Activated B cell treated with CpG ODN at 0.5 μM for 24 hours (primary cell): ENCODE measurements at regions not wholly inside any gene's neighbourhood (a gene's known extent, or its start where the extent isn't known, plus 50 kb on each side); places are given as distances from the start of the nearest gene placed in this dataset.

ENCODE experiments used
- ATAC-seq: fragments of 200-7000 bp; cut with Tn5 transposase; one replicate; pipeline ENCODE4 v1.10.0; 2021; ENCODE audit warnings: low read depth, mild to moderate bottlenecking, moderate library complexity
- CTCF ChIA-PET: fragments of 350-600 bp; sonication (Branson Sonifier 250); formaldehyde crosslinking; loops from one replicate; lab custom pipeline; 2021; ENCODE audit warnings: antibody characterized with exemption; lab: Charles Lee
- POLR2A ChIA-PET: fragments of 350-600 bp; sonication (Branson Sonifier 250); formaldehyde crosslinking; loops from one replicate; lab custom pipeline; 2021; ENCODE audit warnings: antibody characterized with exemption; lab: Charles Lee
- DNase-seq: peaks from one replicate; pipeline ENCODE4 v3.0.0; 2022
- H3K27ac Mint-ChIP-seq: one replicate; pipeline ENCODE4 v1.8.0; 2020; ENCODE audit warnings: mixed read lengths
- H3K27me3 Mint-ChIP-seq: one replicate; pipeline ENCODE4 v1.8.0; 2021; ENCODE audit warnings: mixed read lengths
- H3K36me3 Mint-ChIP-seq: one replicate; pipeline ENCODE4 v1.8.0; 2021; ENCODE audit warnings: low read depth, mixed read lengths
- H3K4me1 Mint-ChIP-seq: one replicate; pipeline ENCODE4 v1.8.0; 2021; ENCODE audit warnings: mixed read lengths
- H3K4me3 Mint-ChIP-seq: one replicate; pipeline ENCODE4 v1.8.0; 2020; ENCODE audit warnings: mild to moderate bottlenecking, mixed read lengths
- H3K9me3 Mint-ChIP-seq: one replicate; pipeline ENCODE4 v1.8.0; 2020; ENCODE audit warnings: mixed read lengths
- CTCF ChIP-seq: fragments of 200-600 bp; IDR thresholded peaks from one replicate; pipeline ENCODE4 v1.8.0; 2022; ENCODE audit warnings: antibody characterized with exemption, mild to moderate bottlenecking
- intact Hi-C: fragments of 100-400 bp; cut with micrococcal nuclease; formaldehyde crosslinking; loops from one replicate; pipeline ENCODE4 v1.15.1; 2024

GRCh38 chr12:131313635-131314034 lies 359.9 kb downstream of the ADGRD1 start:
- Mint-ChIP-seq H3K4me3 (no peak overlapping the region), H3K4me1 (peaks cover 4% of the 10 kb centered on the region), H3K27ac (no peak overlapping the region), H3K36me3 (no peaks in the 10 kb centered on the region), H3K9me3 (peaks cover 5% of the 10 kb centered on the region), H3K27me3 (peaks cover 7% of the 10 kb centered on the region)
- intact Hi-C loops, result loop anchor here (5.0 kb wide), 1 partner anchor 329 kb away; no protein-coding TSS in a partner anchor
- ChIA-PET POLR2A (no interaction called here), CTCF (no interaction called here)
- no peak for ATAC-seq
- DNase-seq, result no peak
- no peak for TF ChIP-seq CTCF

- TF ChIP-seq CTCF, result no peak
- ATAC-seq, result no peak
- Mint-ChIP-seq H3K9me3 (peaks cover 5% of the 10 kb centered on the region), H3K36me3 (no peaks in the 10 kb centered on the region), H3K4me1 (peaks cover 4% of the 10 kb centered on the region), H3K4me3 (no peak overlapping the region), H3K27ac (no peak overlapping the region), H3K27me3 (peaks cover 7% of the 10 kb centered on the region)
- intact Hi-C loops, result loop anchor here (5.0 kb wide), 1 partner anchor 328 kb away; no protein-coding TSS in a partner anchor
- ChIA-PET POLR2A (no interaction called here), CTCF (no interaction called here)
- DNase-seq, result no peak
These were observed 360.9 kb downstream of the ADGRD1 start for GRCh38 chr12:131314524-131315090.

GRCh38 chr12:131315601-131316000 lies 361.9 kb downstream of the ADGRD1 start:
- POLR2A ChIA-PET, result no interaction called here
- CTCF ChIA-PET, result no interaction called here
- H3K9me3 Mint-ChIP-seq, result peaks cover 5% of the 10 kb centered on the region
- DNase-seq, result no peak
- H3K27me3 Mint-ChIP-seq, result peaks cover 4% of the 10 kb centered on the region
- intact Hi-C loops, result no loop called here
- peaks cover 4% of the 10 kb centered on the region for H3K4me1 Mint-ChIP-seq
- no peak overlapping the region for H3K4me3 Mint-ChIP-seq
- no peaks in the 10 kb centered on the region for H3K36me3 Mint-ChIP-seq
- no peak for TF ChIP-seq CTCF
- no peak for ATAC-seq
- H3K27ac Mint-ChIP-seq, result no peak overlapping the region

GRCh38 chr12:131316388-131316787 lies 362.7 kb downstream of the ADGRD1 start:
- intact Hi-C loops, result no loop called here
- Mint-ChIP-seq H3K27ac (no peak overlapping the region), H3K4me1 (peaks cover 4% of the 10 kb centered on the region), H3K27me3 (peaks cover 4% of the 10 kb centered on the region), H3K9me3 (peaks cover 7% of the 10 kb centered on the region), H3K4me3 (no peak overlapping the region), H3K36me3 (no peaks in the 10 kb centered on the region)
- ChIA-PET POLR2A (no interaction called here), CTCF (no interaction called here)
- no peak for TF ChIP-seq CTCF
- DNase-seq, result no peak
- ATAC-seq, result no peak

GRCh38 chr12:131318045-131318685 lies 364.5 kb downstream of the ADGRD1 start:
- Mint-ChIP-seq H3K9me3 (peaks cover 10% of the 10 kb centered on the region), H3K4me3 (no peak overlapping the region), H3K27me3 (no peaks in the 10 kb centered on the region), H3K27ac (no peak overlapping the region), H3K36me3 (no peaks in the 10 kb centered on the region), H3K4me1 (no peaks in the 10 kb centered on the region)
- no peak for ATAC-seq
- no peak for DNase-seq
- no peak for TF ChIP-seq CTCF
- ChIA-PET POLR2A (no interaction called here), CTCF (no interaction called here)
- intact Hi-C loops, result no loop called here
